HepG2 (cell line): ENCODE measurements at regions not wholly inside any gene's neighbourhood (a gene's known extent, or its start where the extent isn't known, plus 50 kb on each side); places are given as distances from the start of the nearest gene placed in this dataset.
A peak's percentile ranks its signal among the peaks of the same experiment; 100 is the strongest.

ENCODE experiments used
- ADNP ChIP-seq: sonication (generic); formaldehyde crosslinking; IDR thresholded peaks from 2 replicates; pipeline ENCODE4 v1.4.0; 2020; ENCODE audit warnings: missing genetic modification reagents
- ARNTL ChIP-seq: sonication (generic); formaldehyde crosslinking; IDR thresholded peaks from 2 replicates; pipeline ENCODE4 v1.4.0; 2020; ENCODE audit warnings: mild to moderate bottlenecking, missing genetic modification reagents
- CCAR2 ChIP-seq: fragments of 200-400 bp; formaldehyde crosslinking; optimal IDR thresholded peaks from 2 replicates; pipeline ENCODE3; 2018; ENCODE audit warnings: low read depth, mild to moderate bottlenecking, low read length, moderate library complexity
- EZH2 ChIP-seq: conservative IDR thresholded peaks from 2 replicates; pipeline ENCODE4 v1.6.1; 2012; ENCODE audit warnings: mild to moderate bottlenecking, low read depth, low read length, moderate library complexity
- HNF1B ChIP-seq: sonication (generic); formaldehyde crosslinking; IDR thresholded peaks from 2 replicates; pipeline ENCODE4 v1.5.1; 2020; ENCODE audit warnings: mild to moderate bottlenecking, moderate library complexity, missing genetic modification reagents
- IRF1 ChIP-seq: sonication (generic); formaldehyde crosslinking; IDR thresholded peaks from 2 replicates; pipeline ENCODE4 v1.4.0; 2020; ENCODE audit warnings: low read depth, mild to moderate bottlenecking, missing genetic modification reagents
- KIAA2018 ChIP-seq: sonication (generic); formaldehyde crosslinking; IDR thresholded peaks from 2 replicates; pipeline ENCODE4 v1.5.0; 2020; ENCODE audit warnings: mild to moderate bottlenecking, missing genetic modification reagents, borderline replicate concordance
- SAFB2 ChIP-seq: sonication (generic); formaldehyde crosslinking; IDR thresholded peaks from 2 replicates; pipeline ENCODE4 v1.5.1; 2020; ENCODE audit warnings: missing genetic modification reagents, low read depth, mild to moderate bottlenecking, borderline replicate concordance
- SNAPC5 ChIP-seq: sonication (generic); formaldehyde crosslinking; IDR thresholded peaks from 2 replicates; pipeline ENCODE4 v1.8.1; 2023; ENCODE audit warnings: mild to moderate bottlenecking, missing genetic modification reagents, borderline replicate concordance
- TEAD2 ChIP-seq: sonication (generic); formaldehyde crosslinking; IDR thresholded peaks from 2 replicates; pipeline ENCODE4 v1.9.0; 2021; ENCODE audit warnings: missing genetic modification reagents
- TEAD3 ChIP-seq: optimal IDR thresholded peaks from 2 replicates; pipeline ENCODE3; 2016; ENCODE audit warnings: borderline replicate concordance
- THAP9 ChIP-seq: sonication (generic); formaldehyde crosslinking; IDR thresholded peaks from 2 replicates; pipeline ENCODE4; 2020; ENCODE audit warnings: missing genetic modification reagents, mild to moderate bottlenecking, borderline replicate concordance
- ZFP90 ChIP-seq: sonication (generic); formaldehyde crosslinking; IDR thresholded peaks from 2 replicates; pipeline ENCODE4 v1.8.0; 2022; ENCODE audit warnings: missing genetic modification reagents, mild to moderate bottlenecking, inconsistent platforms, borderline replicate concordance
- ZNF451 ChIP-seq: sonication (generic); formaldehyde crosslinking; IDR thresholded peaks from 2 replicates; pipeline ENCODE4 v1.5.0; 2020; ENCODE audit warnings: mild to moderate bottlenecking, missing genetic modification reagents

GRCh38 chr21:17454315-17455027 lies 58.4 kb upstream of the CXADR start (continued):
- TF ChIP-seq TEAD3 (CRISPR knock-in tag) = peak; percentile 71
- peak; percentile 81; the same call in 1 of the 2 replicates for TF ChIP-seq ADNP
- TF ChIP-seq TEAD2 = no peak
- no peak for TF ChIP-seq CCAR2
- TF ChIP-seq ZFP90 = peak; percentile 71
- TF ChIP-seq EZH2 = no peak
- TF ChIP-seq THAP9 = peak; percentile 64; the same call in 1 of the 2 replicates
- peak; percentile 78 for TF ChIP-seq HNF1B (CRISPR knock-in tag)
- peak; percentile 45; the same call in 1 of the 2 replicates for TF ChIP-seq SAFB2 (CRISPR knock-in tag)
- TF ChIP-seq KIAA2018 = 0 out of 2 replicates have a peak, but pooled peaks have one; percentile 61
- TF ChIP-seq IRF1 (CRISPR knock-in tag) = no peak
- peak; percentile 91; the same call in 1 of the 2 replicates for TF ChIP-seq SNAPC5 (CRISPR knock-in tag)
- TF ChIP-seq ZNF451 (CRISPR knock-in tag) = 0 out of 2 replicates have a peak, but pooled peaks have one; percentile 68
- peak; percentile 73; the same call in 1 of the 2 replicates for TF ChIP-seq ARNTL (CRISPR knock-in tag)
